Breast epithelium (tissue), 4 donors: ENCODE measurements at regions not wholly inside any gene's neighbourhood (a gene's known extent, or its start where the extent isn't known, plus 50 kb on each side); places are given as distances from the start of the nearest gene placed in this dataset.
"Not testable (repeated sequence)": the region's sequence is repeated elsewhere in the genome, so short reads cannot be mapped to it uniquely, and the experiment has no call there.

Experiments
- DNase-seq, 2 donors: peaks; one replicate each; pipeline ENCODE4 v3.0.0-alpha.2; 2019; ENCODE audit warnings: low spot score in 2 of 2
- H3K27ac ChIP-seq, 2 donors: fragments of 200-600 bp; sonication (generic) in 1 of 2; one replicate each; pipeline ENCODE4 v1.5.1; 2016 to 2019; ENCODE audit warnings: mild to moderate bottlenecking in 1 of 2
- H3K27me3 ChIP-seq, 2 donors: fragments of 200-600 bp; sonication (generic) in 1 of 2; one replicate each; pipeline versions ENCODE4 v1.5.1 to v1.6.0; 2017 to 2019; ENCODE audit warnings: control low read depth in 1 of 2, mild to moderate bottlenecking in 1 of 2
- H3K36me3 ChIP-seq: fragments of 200-600 bp; one replicate; pipeline ENCODE4 v1.5.1; 2019
- H3K4me1 ChIP-seq, 2 donors: fragments of 200-600 bp; sonication (generic); one replicate each; pipeline ENCODE4 v1.5.1; 2016 to 2019; ENCODE audit warnings: control low read depth in 1 of 2
- H3K4me3 ChIP-seq, 3 donors: fragments of 200-600 bp; sonication (generic); 1 replicate in 2 of 3; 2 replicates in 1 of 3; pipeline ENCODE4 v1.5.1; 2016 to 2019; ENCODE audit warnings: mild to moderate bottlenecking in 3 of 3, moderate library complexity in 2 of 3
- H3K9me3 ChIP-seq, 2 donors: fragments of 200-600 bp; sonication (generic) in 1 of 2; one replicate each; pipeline ENCODE4 v1.5.1; 2016 to 2019; ENCODE audit warnings: control low read depth in 1 of 2
- POLR2A ChIP-seq: fragments of 450-650 bp; IDR thresholded peaks from one replicate; pipeline ENCODE4 v1.6.1; 2016; ENCODE audit warnings: antibody characterized with exemption, mild to moderate bottlenecking, moderate library complexity
- POLR2AphosphoS5 ChIP-seq, 3 donors: sonication (generic); formaldehyde crosslinking; IDR thresholded peaks; one replicate each; pipeline ENCODE4 v1.6.1; 2017; ENCODE audit warnings: antibody characterized with exemption in 3 of 3
- intact Hi-C: fragments of 100-400 bp; cut with DNase I; formaldehyde crosslinking; loops from one replicate; pipeline ENCODE4 v1.15.1; 2023; ENCODE audit warnings: low total_unique reads
- TF ChIP-seq, protein P1 (sequence below), 3 donors: fragments of 450-650 bp; IDR thresholded peaks; one replicate each; pipeline ENCODE4 v1.5.1; 2016 to 2017; ENCODE audit warnings: antibody characterized with exemption in 3 of 3, mild to moderate bottlenecking in 3 of 3, moderate library complexity in 3 of 3

DNA sequence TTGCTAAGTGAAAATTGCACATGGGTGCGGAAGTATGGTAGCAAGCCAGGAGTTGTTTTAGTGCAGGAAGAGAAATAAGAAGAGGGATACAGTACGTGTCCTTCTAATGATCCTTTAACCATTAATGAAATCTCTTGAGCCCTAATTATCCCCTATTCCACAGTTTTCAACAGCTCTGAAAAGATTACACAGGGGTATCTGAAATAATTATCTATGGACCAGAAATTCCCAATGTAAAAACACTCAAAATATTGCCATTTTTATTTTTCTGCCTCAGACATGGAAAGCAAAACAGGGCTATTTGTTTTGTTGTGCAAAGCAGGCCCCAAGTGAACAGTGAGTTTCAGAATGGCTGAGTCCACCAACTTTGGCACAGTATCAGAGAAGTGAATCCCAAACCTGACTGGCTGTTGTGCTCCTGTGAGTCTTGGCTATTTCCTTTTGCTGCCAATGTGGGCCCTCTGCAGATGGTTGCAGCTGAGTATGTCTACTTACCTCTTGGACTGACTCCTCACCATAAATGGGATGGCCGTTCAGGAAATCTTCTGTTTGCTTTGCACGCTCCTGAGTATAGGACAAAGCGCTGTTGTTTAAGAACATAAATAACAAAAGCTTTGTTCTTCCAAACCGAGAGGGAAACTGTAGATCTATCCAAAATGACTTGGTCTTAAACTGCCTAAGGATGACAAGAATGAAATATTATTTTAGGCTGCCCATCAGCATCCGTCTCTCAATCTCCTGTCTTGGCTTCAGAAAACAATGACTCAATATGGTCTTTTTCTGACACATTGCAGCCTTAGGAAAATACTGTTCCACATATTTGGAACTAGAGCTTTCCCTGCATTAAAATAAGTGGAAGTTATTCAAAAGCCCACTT, 204.1 kb downstream of the DEPDC1B start:
- peak in 1 of 2 donors; percentile 23 for DNase-seq
- Histone ChIP-seq H3K4me3 (no peak overlapping the region), H3K9me3 (no peaks in the 10 kb centered on the region), H3K4me1 (no peaks in the 10 kb centered on the region), H3K36me3 (no peaks in the 10 kb centered on the region), H3K27me3 (no peaks in the 10 kb centered on the region), H3K27ac (peak overlapping the region; percentile 22 to 38)
- intact Hi-C loops, result no loop called here
- TF ChIP-seq POLR2A, result no peak
- TF ChIP-seq POLR2AphosphoS5 (IDR thresholded peaks at IDR 0.05), result no peak
- TF ChIP-seq, protein P1, sequence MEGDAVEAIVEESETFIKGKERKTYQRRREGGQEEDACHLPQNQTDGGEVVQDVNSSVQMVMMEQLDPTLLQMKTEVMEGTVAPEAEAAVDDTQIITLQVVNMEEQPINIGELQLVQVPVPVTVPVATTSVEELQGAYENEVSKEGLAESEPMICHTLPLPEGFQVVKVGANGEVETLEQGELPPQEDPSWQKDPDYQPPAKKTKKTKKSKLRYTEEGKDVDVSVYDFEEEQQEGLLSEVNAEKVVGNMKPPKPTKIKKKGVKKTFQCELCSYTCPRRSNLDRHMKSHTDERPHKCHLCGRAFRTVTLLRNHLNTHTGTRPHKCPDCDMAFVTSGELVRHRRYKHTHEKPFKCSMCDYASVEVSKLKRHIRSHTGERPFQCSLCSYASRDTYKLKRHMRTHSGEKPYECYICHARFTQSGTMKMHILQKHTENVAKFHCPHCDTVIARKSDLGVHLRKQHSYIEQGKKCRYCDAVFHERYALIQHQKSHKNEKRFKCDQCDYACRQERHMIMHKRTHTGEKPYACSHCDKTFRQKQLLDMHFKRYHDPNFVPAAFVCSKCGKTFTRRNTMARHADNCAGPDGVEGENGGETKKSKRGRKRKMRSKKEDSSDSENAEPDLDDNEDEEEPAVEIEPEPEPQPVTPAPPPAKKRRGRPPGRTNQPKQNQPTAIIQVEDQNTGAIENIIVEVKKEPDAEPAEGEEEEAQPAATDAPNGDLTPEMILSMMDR (IDR thresholded peaks at IDR 0.05), result no peak

DNA sequence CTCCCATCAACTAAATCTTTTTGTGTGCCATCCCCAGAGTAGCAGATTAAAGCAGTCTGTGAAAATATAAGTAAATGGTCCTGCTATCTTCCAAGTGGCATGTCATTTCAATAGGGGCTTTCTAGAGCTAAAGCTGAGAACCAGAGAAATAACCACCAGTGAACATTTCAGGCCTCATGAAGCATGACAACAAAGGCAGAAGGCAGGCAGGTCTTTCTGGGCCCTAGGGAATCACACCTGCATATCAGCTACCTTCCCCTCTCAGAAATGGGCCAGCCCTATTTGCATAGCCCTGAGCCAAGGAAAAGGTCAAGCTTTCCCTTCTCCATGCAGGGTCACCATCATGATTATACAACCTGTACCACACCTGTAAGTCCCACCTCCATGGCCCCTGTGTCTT, 205.3 kb downstream of the DEPDC1B start:
- no peaks in the 10 kb centered on the region for H3K27me3 ChIP-seq
- peak overlapping the region; percentile 27 to 38 for H3K27ac ChIP-seq
- H3K36me3 ChIP-seq, result no peaks in the 10 kb centered on the region
- no peak overlapping the region for H3K4me3 ChIP-seq
- no peak for TF ChIP-seq POLR2AphosphoS5 (IDR thresholded peaks at IDR 0.05)
- TF ChIP-seq, protein P1 (IDR thresholded peaks at IDR 0.05), result no peak
- no peak for TF ChIP-seq POLR2A
- H3K4me1 ChIP-seq, result no peaks in the 10 kb centered on the region
- H3K9me3 ChIP-seq, result no peaks in the 10 kb centered on the region
- DNase-seq, result no peak
- intact Hi-C loops, result no loop called here

GRCh38 chr5:60494144-60494543, 205.8 kb downstream of the DEPDC1B start:
- intact Hi-C loops, result no loop called here
- Histone ChIP-seq H3K27ac (peak overlapping the region in 1 of 2 donors; percentile 27), H3K27me3 (no peaks in the 10 kb centered on the region), H3K4me1 (no peaks in the 10 kb centered on the region), H3K4me3 (no peak overlapping the region), H3K36me3 (no peaks in the 10 kb centered on the region), H3K9me3 (no peaks in the 10 kb centered on the region)
- DNase-seq, result no peak
- TF ChIP-seq, protein P1 (IDR thresholded peaks at IDR 0.05), result no peak
- TF ChIP-seq POLR2AphosphoS5 (IDR thresholded peaks at IDR 0.05) (no peak), POLR2A (no peak)

DNA sequence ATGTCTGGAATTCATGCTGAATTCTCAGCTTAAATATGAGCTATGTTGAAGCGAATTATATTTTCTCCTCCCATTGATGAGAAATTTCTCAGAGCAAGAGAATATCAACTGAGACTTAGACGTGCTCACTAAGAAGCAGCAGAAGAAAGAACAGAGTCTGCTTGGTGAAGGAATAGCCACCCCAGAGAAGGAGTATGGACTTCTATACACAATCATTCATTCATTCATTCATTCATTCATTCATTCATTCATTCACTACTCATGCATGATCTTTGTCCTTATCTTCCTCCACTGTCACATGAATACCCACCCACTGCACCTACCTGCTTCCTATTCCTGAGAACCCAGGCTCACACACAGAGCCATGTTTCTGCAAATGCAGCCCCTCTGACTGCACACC, 206.6 kb downstream of the DEPDC1B start:
- no peak for DNase-seq
- H3K9me3 ChIP-seq, result no peaks in the 10 kb centered on the region
- intact Hi-C loops, result no loop called here
- H3K4me1 ChIP-seq, result no peaks in the 10 kb centered on the region
- no peak overlapping the region for H3K4me3 ChIP-seq
- H3K27ac ChIP-seq, result no peak overlapping the region
- TF ChIP-seq, protein P1 (IDR thresholded peaks at IDR 0.05), result no peak
- no peak for TF ChIP-seq POLR2A
- TF ChIP-seq POLR2AphosphoS5 (IDR thresholded peaks at IDR 0.05), result no peak
- no peaks in the 10 kb centered on the region for H3K36me3 ChIP-seq
- H3K27me3 ChIP-seq, result no peaks in the 10 kb centered on the region

- intact Hi-C loops, result no loop called here
- Histone ChIP-seq H3K27me3 (no peaks in the 10 kb centered on the region), H3K27ac (no peak overlapping the region), H3K9me3 (no peaks in the 10 kb centered on the region), H3K4me3 (no peak overlapping the region), H3K36me3 (no peaks in the 10 kb centered on the region), H3K4me1 (no peaks in the 10 kb centered on the region)
- TF ChIP-seq, protein P1 (IDR thresholded peaks at IDR 0.05), result no peak
- TF ChIP-seq POLR2AphosphoS5 (IDR thresholded peaks at IDR 0.05), result no peak
- TF ChIP-seq POLR2A, result no peak
- no peak for DNase-seq
Observed at GRCh38 chr5:60492958-60493357, 207.0 kb downstream of the DEPDC1B start.

- H3K27ac ChIP-seq, H3K27me3 ChIP-seq, DNase-seq, H3K9me3 ChIP-seq, H3K4me3 ChIP-seq, H3K36me3 ChIP-seq, H3K4me1 ChIP-seq, intact Hi-C loops: not testable (repeated sequence)
Observed at GRCh38 chr5:60492358-60492757, 207.6 kb downstream of the DEPDC1B start.
